Gastroesophageal sphincter (tissue), 3 donors: ENCODE measurements at regions not wholly inside any gene's neighbourhood (a gene's known extent, or its start where the extent isn't known, plus 50 kb on each side); places are given as distances from the start of the nearest gene placed in this dataset.

Source experiments
- EP300 ChIP-seq: sonication (generic); formaldehyde crosslinking; IDR thresholded peaks from one replicate; pipeline ENCODE4 v1.6.1; 2017; ENCODE audit warnings: antibody characterized with exemption, mild to moderate bottlenecking
- POLR2A ChIP-seq, 2 donors: fragments of 450-650 bp; IDR thresholded peaks; one replicate each; pipeline ENCODE4 v1.6.1; 2017; ENCODE audit warnings: antibody characterized with exemption in 2 of 2, mild to moderate bottlenecking in 2 of 2, moderate library complexity in 1 of 2
- POLR2AphosphoS5 ChIP-seq: sonication (generic); formaldehyde crosslinking; IDR thresholded peaks from one replicate; pipeline ENCODE4 v1.6.1; 2017; ENCODE audit warnings: antibody characterized with exemption
- TF ChIP-seq, protein P1 (sequence below), 4 experiments: fragments of 200-600 bp in 2 of 4; fragments of 450-650 bp in 2 of 4; sonication (generic) in 1 of 4; IDR thresholded peaks; one replicate each; pipeline ENCODE4 v1.5.1; 2017 to 2019; ENCODE audit warnings: antibody characterized with exemption in 4 of 4, mild to moderate bottlenecking in 2 of 4, moderate library complexity in 2 of 4

DNA sequence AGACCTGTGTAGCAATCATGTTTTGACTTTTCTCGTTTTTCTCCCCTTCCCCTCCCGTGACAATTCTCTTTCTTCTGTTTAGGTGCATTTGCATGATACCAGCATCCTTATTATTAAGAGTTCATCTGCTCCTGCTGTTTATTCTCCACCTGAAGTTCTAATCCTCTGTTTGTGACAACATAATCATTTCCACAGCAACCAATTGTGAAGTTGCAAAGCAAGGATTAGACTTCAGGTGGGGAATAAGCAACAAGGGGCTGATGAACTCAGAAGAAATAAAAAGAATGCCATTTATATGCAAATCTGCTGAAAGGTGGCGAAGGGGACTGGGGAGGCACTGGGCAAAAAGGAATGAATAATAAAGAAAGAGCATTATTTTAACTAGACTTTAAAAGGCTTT lies 124.8 kb upstream of the LINC00305 start:
- TF ChIP-seq, protein P1, sequence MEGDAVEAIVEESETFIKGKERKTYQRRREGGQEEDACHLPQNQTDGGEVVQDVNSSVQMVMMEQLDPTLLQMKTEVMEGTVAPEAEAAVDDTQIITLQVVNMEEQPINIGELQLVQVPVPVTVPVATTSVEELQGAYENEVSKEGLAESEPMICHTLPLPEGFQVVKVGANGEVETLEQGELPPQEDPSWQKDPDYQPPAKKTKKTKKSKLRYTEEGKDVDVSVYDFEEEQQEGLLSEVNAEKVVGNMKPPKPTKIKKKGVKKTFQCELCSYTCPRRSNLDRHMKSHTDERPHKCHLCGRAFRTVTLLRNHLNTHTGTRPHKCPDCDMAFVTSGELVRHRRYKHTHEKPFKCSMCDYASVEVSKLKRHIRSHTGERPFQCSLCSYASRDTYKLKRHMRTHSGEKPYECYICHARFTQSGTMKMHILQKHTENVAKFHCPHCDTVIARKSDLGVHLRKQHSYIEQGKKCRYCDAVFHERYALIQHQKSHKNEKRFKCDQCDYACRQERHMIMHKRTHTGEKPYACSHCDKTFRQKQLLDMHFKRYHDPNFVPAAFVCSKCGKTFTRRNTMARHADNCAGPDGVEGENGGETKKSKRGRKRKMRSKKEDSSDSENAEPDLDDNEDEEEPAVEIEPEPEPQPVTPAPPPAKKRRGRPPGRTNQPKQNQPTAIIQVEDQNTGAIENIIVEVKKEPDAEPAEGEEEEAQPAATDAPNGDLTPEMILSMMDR (IDR thresholded peaks at IDR 0.05) = no peak
- TF ChIP-seq POLR2A (IDR thresholded peaks at IDR 0.05) = no peak
- no peak for TF ChIP-seq EP300
- TF ChIP-seq POLR2AphosphoS5 = no peak
